ENCODE measurements at regions not wholly inside any gene's neighbourhood (a gene's known extent, or its start where the extent isn't known, plus 50 kb on each side); places are given as distances from the start of the nearest gene placed in this dataset.
"Not testable (repeated sequence)": the region's sequence is repeated elsewhere in the genome, so short reads cannot be mapped to it uniquely, and the experiment has no call there.

DNA sequence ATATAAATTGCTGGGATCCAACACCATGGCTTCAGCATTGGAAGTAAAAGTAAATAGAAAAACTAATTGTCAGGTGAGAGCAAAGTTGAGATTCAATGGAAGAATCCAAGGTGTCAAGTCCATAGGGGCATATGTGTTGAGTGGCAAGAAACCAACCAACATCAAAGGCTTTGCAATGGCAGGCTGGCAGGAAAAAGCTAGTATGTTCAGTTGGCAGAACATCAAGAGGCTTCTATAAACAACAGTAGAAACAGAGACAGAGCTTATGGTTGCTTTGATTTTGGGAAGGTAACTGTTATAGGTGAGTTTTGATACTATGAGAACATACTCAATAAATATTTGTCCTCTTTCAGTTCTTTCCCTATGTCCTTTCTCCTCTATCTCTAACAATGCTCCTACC is 553.7 kb upstream of the MDGA2 start:
- Histone ChIP-seq H3K36me3 (ENCODE audit: low read depth) (no peaks in the 10 kb centered on the region), H3K27me3 (ENCODE audit: insufficient read depth, poor library complexity, severe bottlenecking) (peaks cover 30% of the 10 kb centered on the region), H3K27ac (ENCODE audit: poor library complexity, severe bottlenecking) (no peak overlapping the region), H3K4me1 (ENCODE audit: insufficient read depth, poor library complexity, severe bottlenecking) (no peaks in the 10 kb centered on the region), H3K9me3 (ENCODE audit: severe bottlenecking) (no peaks in the 10 kb centered on the region), H3K4me3 (ENCODE audit: severe bottlenecking) (no peak overlapping the region)
- DNase-seq (ENCODE audit: low spot score) (no peak), ATAC-seq (ENCODE audit: low read depth) (no peak)
- TF ChIP-seq, protein P1, sequence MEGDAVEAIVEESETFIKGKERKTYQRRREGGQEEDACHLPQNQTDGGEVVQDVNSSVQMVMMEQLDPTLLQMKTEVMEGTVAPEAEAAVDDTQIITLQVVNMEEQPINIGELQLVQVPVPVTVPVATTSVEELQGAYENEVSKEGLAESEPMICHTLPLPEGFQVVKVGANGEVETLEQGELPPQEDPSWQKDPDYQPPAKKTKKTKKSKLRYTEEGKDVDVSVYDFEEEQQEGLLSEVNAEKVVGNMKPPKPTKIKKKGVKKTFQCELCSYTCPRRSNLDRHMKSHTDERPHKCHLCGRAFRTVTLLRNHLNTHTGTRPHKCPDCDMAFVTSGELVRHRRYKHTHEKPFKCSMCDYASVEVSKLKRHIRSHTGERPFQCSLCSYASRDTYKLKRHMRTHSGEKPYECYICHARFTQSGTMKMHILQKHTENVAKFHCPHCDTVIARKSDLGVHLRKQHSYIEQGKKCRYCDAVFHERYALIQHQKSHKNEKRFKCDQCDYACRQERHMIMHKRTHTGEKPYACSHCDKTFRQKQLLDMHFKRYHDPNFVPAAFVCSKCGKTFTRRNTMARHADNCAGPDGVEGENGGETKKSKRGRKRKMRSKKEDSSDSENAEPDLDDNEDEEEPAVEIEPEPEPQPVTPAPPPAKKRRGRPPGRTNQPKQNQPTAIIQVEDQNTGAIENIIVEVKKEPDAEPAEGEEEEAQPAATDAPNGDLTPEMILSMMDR (IDR thresholded peaks at IDR 0.05; ENCODE audit: poor library complexity, severe bottlenecking) = no peak

DNA sequence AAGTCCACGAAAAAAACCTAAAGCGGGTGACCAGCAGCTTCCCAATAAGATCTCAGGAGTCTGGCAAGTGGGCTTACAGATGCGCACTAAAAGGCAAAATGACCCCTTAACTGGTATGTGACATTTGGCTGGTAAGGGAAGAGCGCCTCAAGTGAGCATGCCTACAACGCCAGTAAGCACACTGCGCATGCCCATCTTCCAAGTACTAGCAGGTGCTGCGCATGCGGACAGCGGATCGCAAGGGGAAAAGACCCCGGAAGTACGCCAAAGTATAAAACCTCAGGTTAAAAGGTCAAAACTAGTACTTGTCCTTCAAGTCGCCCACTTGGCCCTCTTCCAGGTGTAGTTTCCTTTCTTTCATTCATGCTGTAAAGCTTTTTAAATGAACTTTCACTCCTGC is 518.5 kb upstream of the MDGA2 start:
- no peak overlapping the region for H3K27ac ChIP-seq (ENCODE audit: poor library complexity, severe bottlenecking)
- H3K4me1 ChIP-seq (ENCODE audit: insufficient read depth, poor library complexity, severe bottlenecking) = no peaks in the 10 kb centered on the region
- no peak overlapping the region for H3K4me3 ChIP-seq (ENCODE audit: severe bottlenecking)
- DNase-seq (ENCODE audit: low spot score) (no peak), ATAC-seq (ENCODE audit: low read depth) (no peak)
- no peaks in the 10 kb centered on the region for H3K9me3 ChIP-seq (ENCODE audit: severe bottlenecking)
- peaks cover 16% of the 10 kb centered on the region for H3K27me3 ChIP-seq (ENCODE audit: insufficient read depth, poor library complexity, severe bottlenecking)
- TF ChIP-seq, protein P1 (IDR thresholded peaks at IDR 0.05; ENCODE audit: poor library complexity, severe bottlenecking) = no peak
- no peaks in the 10 kb centered on the region for H3K36me3 ChIP-seq (ENCODE audit: low read depth)

DNA sequence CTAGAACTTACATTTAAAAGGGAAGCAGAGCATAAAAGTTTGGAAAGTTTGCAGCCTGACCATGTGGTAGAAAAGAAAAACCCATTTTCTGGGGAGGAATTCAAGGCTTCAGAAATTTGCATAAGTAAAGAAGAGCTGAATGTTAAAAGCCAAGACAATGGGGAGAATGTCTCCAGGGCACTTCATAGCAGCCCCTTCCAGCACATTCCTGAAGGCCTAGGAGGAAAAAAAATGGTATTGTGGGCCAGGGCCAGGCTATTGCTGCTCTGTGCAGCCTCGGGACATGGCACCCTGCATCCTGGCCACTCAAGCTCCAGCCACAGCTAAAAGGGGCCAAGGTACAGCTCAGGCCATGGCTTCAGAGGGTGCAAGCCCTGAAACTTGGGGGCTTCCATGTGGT is 474.2 kb upstream of the MDGA2 start:
- H3K4me1 ChIP-seq (ENCODE audit: insufficient read depth, poor library complexity, severe bottlenecking); H3K27me3 ChIP-seq (ENCODE audit: insufficient read depth, poor library complexity, severe bottlenecking); H3K27ac ChIP-seq (ENCODE audit: poor library complexity, severe bottlenecking); DNase-seq (ENCODE audit: low spot score); H3K9me3 ChIP-seq (ENCODE audit: severe bottlenecking); ATAC-seq (ENCODE audit: low read depth); H3K36me3 ChIP-seq (ENCODE audit: low read depth); H3K4me3 ChIP-seq (ENCODE audit: severe bottlenecking): not testable (repeated sequence)

DNA sequence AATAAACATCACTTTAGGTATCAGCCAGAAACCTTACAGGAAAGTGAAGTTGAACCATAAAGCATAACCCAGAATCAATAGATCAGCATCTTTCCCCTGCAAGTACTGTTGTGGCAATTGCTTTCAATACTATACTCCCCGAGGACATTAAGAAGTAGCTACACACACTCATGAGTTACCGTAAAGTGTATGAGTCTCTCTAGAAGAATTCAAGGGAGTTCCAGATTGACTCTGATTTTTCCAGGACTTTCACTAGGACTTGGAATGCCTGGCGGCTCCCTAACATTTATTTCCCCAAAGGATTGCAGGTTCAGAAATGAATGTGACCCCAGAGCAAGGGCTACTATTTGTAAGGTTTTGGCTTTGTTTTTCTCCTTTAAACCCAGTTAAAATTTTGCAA is 465.4 kb upstream of the MDGA2 start:
- DNase-seq (ENCODE audit: low spot score) = no peak
- Histone ChIP-seq H3K9me3 (ENCODE audit: severe bottlenecking) (no peaks in the 10 kb centered on the region), H3K4me1 (ENCODE audit: insufficient read depth, poor library complexity, severe bottlenecking) (no peaks in the 10 kb centered on the region), H3K4me3 (ENCODE audit: severe bottlenecking) (no peak overlapping the region), H3K27ac (ENCODE audit: poor library complexity, severe bottlenecking) (no peak overlapping the region), H3K36me3 (ENCODE audit: low read depth) (no peaks in the 10 kb centered on the region), H3K27me3 (ENCODE audit: insufficient read depth, poor library complexity, severe bottlenecking) (peaks cover 9% of the 10 kb centered on the region)
- no peak for ATAC-seq (ENCODE audit: low read depth)
- TF ChIP-seq, protein P1 (IDR thresholded peaks at IDR 0.05; ENCODE audit: poor library complexity, severe bottlenecking) = no peak

DNA sequence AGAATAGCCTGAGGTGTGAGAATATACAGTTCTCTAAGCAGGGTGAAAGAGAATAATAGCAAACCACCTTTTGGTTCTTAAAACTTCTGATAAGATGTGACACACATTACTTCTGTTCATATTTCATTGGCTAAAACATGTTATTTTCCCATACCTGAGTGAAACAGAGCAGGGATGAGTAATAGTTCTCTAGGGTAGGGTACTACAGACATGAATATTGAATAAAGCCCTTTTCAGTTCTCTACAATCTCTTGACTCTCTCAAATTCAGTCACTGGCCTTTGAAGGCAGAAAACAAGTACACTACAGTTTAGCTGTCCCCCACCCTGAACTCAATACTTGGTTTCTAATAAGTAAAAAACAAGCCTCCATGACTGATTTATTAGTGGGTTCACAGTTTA is 454.1 kb upstream of the MDGA2 start:
- H3K36me3 ChIP-seq (ENCODE audit: low read depth) = no peaks in the 10 kb centered on the region
- no peaks in the 10 kb centered on the region for H3K4me1 ChIP-seq (ENCODE audit: insufficient read depth, poor library complexity, severe bottlenecking)
- H3K27ac ChIP-seq (ENCODE audit: poor library complexity, severe bottlenecking) = no peak overlapping the region
- no peak overlapping the region for H3K4me3 ChIP-seq (ENCODE audit: severe bottlenecking)
- no peak for DNase-seq (ENCODE audit: low spot score)
- no peak for ATAC-seq (ENCODE audit: low read depth)
- H3K27me3 ChIP-seq (ENCODE audit: insufficient read depth, poor library complexity, severe bottlenecking) = peaks cover 14% of the 10 kb centered on the region
- TF ChIP-seq, protein P1 (IDR thresholded peaks at IDR 0.05; ENCODE audit: poor library complexity, severe bottlenecking) = no peak
- H3K9me3 ChIP-seq (ENCODE audit: severe bottlenecking) = no peaks in the 10 kb centered on the region

All from RWPE2 (cell line).